Loucy (cell line): ENCODE measurements at regions not wholly inside any gene's neighbourhood (a gene's known extent, or its start where the extent isn't known, plus 50 kb on each side); places are given as distances from the start of the nearest gene placed in this dataset.

ENCODE experiments used
- H2AFZ ChIP-seq: fragments of 200-600 bp; sonication (generic); 2 replicates; pipeline ENCODE4 v1.6.0; 2016; ENCODE audit warnings: antibody characterized with exemption, mild to moderate bottlenecking, low read length, moderate library complexity
- H3F3A ChIP-seq: fragments of 200-600 bp; 2 replicates; pipeline ENCODE4 v1.6.0; 2016; ENCODE audit warnings: antibody characterized with exemption, low read depth, mild to moderate bottlenecking
- H3K27me3 ChIP-seq: fragments of 200-600 bp; sonication (generic); 2 replicates; pipeline ENCODE4 v1.6.1; 2014; ENCODE audit warnings: low read length, mild to moderate bottlenecking; ENCODE audit not compliant: insufficient read depth, poor library complexity, severe bottlenecking
- H3K36me3 ChIP-seq: fragments of 200-600 bp; sonication (generic); 2 replicates; pipeline ENCODE4 v1.6.1; 2016; ENCODE audit warnings: low read length; ENCODE audit not compliant: insufficient read depth
- H3K4me1 ChIP-seq: fragments of 200-600 bp; sonication (generic); 2 replicates; pipeline ENCODE4 v1.5.1; 2014; ENCODE audit warnings: low read length, mild to moderate bottlenecking; ENCODE audit not compliant: insufficient read depth, poor library complexity, severe bottlenecking
- H3K4me2 ChIP-seq: fragments of 200-600 bp; sonication (generic); 2 replicates; pipeline ENCODE4 v1.6.0; 2014; ENCODE audit warnings: antibody characterized with exemption, low read length, low read depth, mild to moderate bottlenecking; ENCODE audit not compliant: poor library complexity, severe bottlenecking
- H3K4me3 ChIP-seq: fragments of 200-600 bp; sonication (generic); 2 replicates; pipeline ENCODE4 v1.5.1; 2014; ENCODE audit warnings: low read length, mild to moderate bottlenecking, mixed read lengths; ENCODE audit not compliant: poor library complexity, severe bottlenecking
- H3K79me2 ChIP-seq: fragments of 200-600 bp; sonication (generic); 2 replicates; pipeline ENCODE4 v1.6.1; 2014; ENCODE audit warnings: low read length; ENCODE audit not compliant: insufficient read depth
- H3K9ac ChIP-seq: fragments of 200-600 bp; sonication (generic); 2 replicates; pipeline ENCODE4 v1.6.0; 2014; ENCODE audit warnings: mild to moderate bottlenecking, low read depth, low read length, moderate library complexity; ENCODE audit not compliant: poor library complexity, severe bottlenecking
- H3K9me2 ChIP-seq: fragments of 200-600 bp; sonication (generic); replicated peaks from 2 replicates; pipeline ENCODE4 v1.6.1; 2016; ENCODE audit warnings: low read depth, low read length, mixed read lengths
- H3K9me3 ChIP-seq: fragments of 200-600 bp; sonication (generic); 2 replicates; pipeline ENCODE4 v1.6.1; 2014; ENCODE audit warnings: mild to moderate bottlenecking, antibody characterized with exemption, low read length, low read depth; ENCODE audit not compliant: insufficient read depth
- H4K20me1 ChIP-seq: fragments of 200-600 bp; sonication (generic); 2 replicates; pipeline ENCODE4 v1.6.0; 2014; ENCODE audit warnings: antibody characterized with exemption, low read length, mild to moderate bottlenecking; ENCODE audit not compliant: insufficient read depth, poor library complexity, severe bottlenecking
- EZH2phosphoT487 ChIP-seq: fragments of 200-600 bp; IDR thresholded peaks from 2 replicates; pipeline ENCODE4 v1.6.1; 2018; ENCODE audit warnings: antibody characterized with exemption, mild to moderate bottlenecking, moderate library complexity, borderline replicate concordance
- TF ChIP-seq, protein P1 (sequence below): fragments of 200-600 bp; sonication (generic); conservative IDR thresholded peaks from 2 replicates; pipeline ENCODE4 v1.5.1; 2014; ENCODE audit warnings: mild to moderate bottlenecking, antibody characterized with exemption, low read length

DNA sequence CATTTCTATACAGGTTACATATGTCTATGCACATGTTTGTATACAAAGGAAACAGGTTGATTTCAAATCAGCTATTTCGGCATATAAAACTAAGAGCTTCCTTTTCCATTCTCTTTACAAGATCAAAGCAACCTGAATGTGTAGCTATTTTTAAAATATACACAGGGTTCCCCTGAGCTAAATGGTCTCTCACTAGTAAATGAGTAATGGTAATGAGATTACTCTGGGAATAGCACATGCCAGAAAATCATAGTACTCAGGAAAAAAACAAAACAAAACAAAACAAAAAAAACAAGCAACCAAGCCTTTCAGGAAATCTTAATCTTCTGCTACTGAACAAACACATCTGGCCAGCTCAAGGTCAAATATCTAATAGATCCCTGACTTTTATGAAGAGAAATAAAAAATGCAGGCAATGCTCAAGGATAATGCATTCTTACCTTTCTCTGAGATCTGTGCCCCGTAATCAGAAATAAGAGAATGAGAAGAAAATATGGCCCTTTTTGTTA lies 156.6 kb upstream of the POU2AF2 start:
- Histone ChIP-seq H3K4me2 (no peak overlapping the region), H3K4me3 (no peak overlapping the region), H2AFZ (no peak overlapping the region), H3K36me3 (no peaks in the 10 kb centered on the region), H3F3A (no peaks in the 10 kb centered on the region), H3K9ac (no peak overlapping the region), H3K9me3 (no peaks in the 10 kb centered on the region), H3K9me2 (no peaks in the 10 kb centered on the region), H3K79me2 (no peaks in the 10 kb centered on the region), H4K20me1 (no peaks in the 10 kb centered on the region), H3K27me3 (no peaks in the 10 kb centered on the region), H3K4me1 (peaks cover 18% of the 10 kb centered on the region)
- TF ChIP-seq EZH2phosphoT487 = no peak
- TF ChIP-seq, protein P1, sequence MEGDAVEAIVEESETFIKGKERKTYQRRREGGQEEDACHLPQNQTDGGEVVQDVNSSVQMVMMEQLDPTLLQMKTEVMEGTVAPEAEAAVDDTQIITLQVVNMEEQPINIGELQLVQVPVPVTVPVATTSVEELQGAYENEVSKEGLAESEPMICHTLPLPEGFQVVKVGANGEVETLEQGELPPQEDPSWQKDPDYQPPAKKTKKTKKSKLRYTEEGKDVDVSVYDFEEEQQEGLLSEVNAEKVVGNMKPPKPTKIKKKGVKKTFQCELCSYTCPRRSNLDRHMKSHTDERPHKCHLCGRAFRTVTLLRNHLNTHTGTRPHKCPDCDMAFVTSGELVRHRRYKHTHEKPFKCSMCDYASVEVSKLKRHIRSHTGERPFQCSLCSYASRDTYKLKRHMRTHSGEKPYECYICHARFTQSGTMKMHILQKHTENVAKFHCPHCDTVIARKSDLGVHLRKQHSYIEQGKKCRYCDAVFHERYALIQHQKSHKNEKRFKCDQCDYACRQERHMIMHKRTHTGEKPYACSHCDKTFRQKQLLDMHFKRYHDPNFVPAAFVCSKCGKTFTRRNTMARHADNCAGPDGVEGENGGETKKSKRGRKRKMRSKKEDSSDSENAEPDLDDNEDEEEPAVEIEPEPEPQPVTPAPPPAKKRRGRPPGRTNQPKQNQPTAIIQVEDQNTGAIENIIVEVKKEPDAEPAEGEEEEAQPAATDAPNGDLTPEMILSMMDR = no peak

DNA sequence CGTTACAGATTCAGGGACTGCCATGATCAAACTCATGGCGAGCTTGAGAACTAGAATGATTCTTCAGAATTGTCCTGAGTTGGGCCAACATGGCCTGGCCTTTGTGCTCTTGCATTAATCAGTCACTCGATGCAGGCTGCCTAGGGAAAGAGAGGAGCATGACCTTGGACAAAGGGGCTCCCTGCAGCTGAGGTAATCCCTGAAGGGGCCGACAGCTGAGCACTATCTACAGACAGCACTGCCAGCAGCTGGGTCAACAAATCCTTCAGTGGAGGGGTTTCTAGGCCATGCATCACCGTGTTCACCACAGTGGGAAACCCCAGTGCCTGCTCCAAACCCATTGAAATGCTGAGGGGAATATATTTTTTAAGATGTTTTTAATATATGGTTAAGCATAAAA lies 159.5 kb upstream of the POU2AF2 start:
- no peaks in the 10 kb centered on the region for H3K9me3 ChIP-seq
- no peak overlapping the region for H3K4me3 ChIP-seq
- no peaks in the 10 kb centered on the region for H3K9me2 ChIP-seq
- no peaks in the 10 kb centered on the region for H3F3A ChIP-seq
- H2AFZ ChIP-seq = no peak overlapping the region
- H3K36me3 ChIP-seq = no peaks in the 10 kb centered on the region
- H3K9ac ChIP-seq = no peak overlapping the region
- H4K20me1 ChIP-seq = no peaks in the 10 kb centered on the region
- H3K79me2 ChIP-seq = no peaks in the 10 kb centered on the region
- no peak overlapping the region for H3K4me2 ChIP-seq
- TF ChIP-seq EZH2phosphoT487 = no peak
- H3K4me1 ChIP-seq = peaks cover 18% of the 10 kb centered on the region
- H3K27me3 ChIP-seq = no peaks in the 10 kb centered on the region

DNA sequence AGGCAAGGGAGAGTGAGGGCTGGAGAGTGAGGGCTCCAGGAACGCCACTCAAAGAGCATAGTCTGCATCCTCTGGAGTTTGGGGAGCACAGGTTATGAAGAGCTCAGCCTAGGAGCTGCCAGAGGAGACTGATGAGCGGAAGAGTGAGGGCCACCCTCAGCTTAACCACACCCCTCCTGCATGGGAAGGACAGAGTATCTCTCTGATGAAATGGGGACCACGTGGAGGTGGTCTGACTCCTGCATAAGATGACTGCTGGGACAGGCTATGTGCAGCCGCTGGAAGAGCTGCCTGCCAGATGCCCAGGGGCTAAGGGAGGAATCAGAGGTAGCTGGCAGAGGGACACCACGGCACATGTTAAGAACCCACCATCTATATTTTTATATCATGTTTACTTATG lies 162.9 kb upstream of the POU2AF2 start:
- no peaks in the 10 kb centered on the region for H4K20me1 ChIP-seq
- H3K36me3 ChIP-seq = no peaks in the 10 kb centered on the region
- H3K27me3 ChIP-seq = no peaks in the 10 kb centered on the region
- H3K4me2 ChIP-seq = no peak overlapping the region
- H3K9me2 ChIP-seq = no peaks in the 10 kb centered on the region
- no peaks in the 10 kb centered on the region for H3F3A ChIP-seq
- H3K9me3 ChIP-seq = no peaks in the 10 kb centered on the region
- no peak overlapping the region for H3K9ac ChIP-seq
- H3K4me1 ChIP-seq = no peaks in the 10 kb centered on the region
- no peak overlapping the region for H3K4me3 ChIP-seq
- H2AFZ ChIP-seq = no peak overlapping the region
- H3K79me2 ChIP-seq = no peaks in the 10 kb centered on the region
- TF ChIP-seq, protein P1 = no peak
- no peak for TF ChIP-seq EZH2phosphoT487

DNA sequence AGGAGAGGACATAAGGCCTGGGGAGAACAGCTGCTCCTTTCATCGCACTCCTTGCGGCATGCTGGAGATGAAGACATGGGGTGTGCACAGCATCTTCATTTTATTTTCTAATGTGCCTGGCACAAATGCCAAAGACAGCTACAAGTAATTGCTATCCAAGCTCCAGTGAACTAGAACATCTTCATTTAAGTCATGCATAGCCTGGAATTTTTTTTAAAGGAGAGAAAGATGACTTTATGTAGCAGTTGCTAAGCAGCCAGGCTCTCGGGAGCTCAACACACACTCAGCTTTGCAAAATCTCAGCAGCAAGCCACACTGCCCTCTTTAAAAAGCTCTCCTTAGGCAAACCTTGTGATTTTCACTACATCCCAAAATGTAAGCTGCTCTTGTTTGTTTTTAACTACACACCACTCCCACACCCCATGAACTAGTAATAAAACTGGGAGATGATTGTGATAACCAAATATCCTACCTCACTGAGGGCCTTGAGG lies 164.5 kb upstream of the POU2AF2 start:
- H3K9me2 ChIP-seq = no peaks in the 10 kb centered on the region
- no peak overlapping the region for H3K4me3 ChIP-seq
- H3K9ac ChIP-seq = no peak overlapping the region
- no peaks in the 10 kb centered on the region for H3K36me3 ChIP-seq
- H3F3A ChIP-seq = no peaks in the 10 kb centered on the region
- H4K20me1 ChIP-seq = no peaks in the 10 kb centered on the region
- H3K4me1 ChIP-seq = no peaks in the 10 kb centered on the region
- no peak for TF ChIP-seq EZH2phosphoT487
- TF ChIP-seq, protein P1 = no peak
- H3K79me2 ChIP-seq = no peaks in the 10 kb centered on the region
- H3K27me3 ChIP-seq = no peaks in the 10 kb centered on the region
- no peaks in the 10 kb centered on the region for H3K9me3 ChIP-seq
- H2AFZ ChIP-seq = no peak overlapping the region
- H3K4me2 ChIP-seq = no peak overlapping the region
